Astrocyte (in vitro differentiated cells and primary cell): ENCODE measurements at regions not wholly inside any gene's neighbourhood (a gene's known extent, or its start where the extent isn't known, plus 50 kb on each side); places are given as distances from the start of the nearest gene placed in this dataset.

Source experiments
- DNase-seq: peaks from one replicate; pipeline ENCODE4 v3.0.0-alpha.2; 2010; ENCODE audit warnings: low read depth
- FAIRE-seq: peaks from 2 replicates; lab custom pipeline; 2011; peaks lifted over from hg19 to GRCh38; lab: Jason Lieb, UNC
- H2AFZ ChIP-seq: 2 replicates; pipeline ENCODE4 v1.6.0; 2012; ENCODE audit warnings: low read depth, low read length, inconsistent platforms
- H3K27ac ChIP-seq: 2 replicates; pipeline ENCODE4 v1.5.1; 2011; ENCODE audit warnings: low read depth, low read length, inconsistent platforms
- H3K27me3 ChIP-seq: 2 replicates; pipeline ENCODE4 v1.6.0; 2011; ENCODE audit warnings: low read length, inconsistent platforms; ENCODE audit not compliant: insufficient read depth
- H3K36me3 ChIP-seq: 2 replicates; pipeline ENCODE4 v1.5.1; 2011; ENCODE audit warnings: low read length, inconsistent platforms; ENCODE audit not compliant: insufficient read depth
- H3K4me1 ChIP-seq: 2 replicates; pipeline ENCODE4 v1.5.1; 2011; ENCODE audit warnings: low read length, inconsistent platforms; ENCODE audit not compliant: insufficient read depth
- H3K4me2 ChIP-seq: 2 replicates; pipeline ENCODE4 v1.6.0; 2012; ENCODE audit warnings: low read length, inconsistent platforms
- H3K4me3 ChIP-seq: 2 replicates; pipeline ENCODE4 v1.5.1; 2011; ENCODE audit warnings: low read depth, mild to moderate bottlenecking, low read length, inconsistent platforms; ENCODE audit not compliant: insufficient read depth
- H3K79me2 ChIP-seq: 2 replicates; pipeline ENCODE4 v1.6.0; 2012; ENCODE audit warnings: mild to moderate bottlenecking, low read length, inconsistent platforms; ENCODE audit not compliant: insufficient read depth
- H3K9ac ChIP-seq: 2 replicates; pipeline ENCODE4 v1.6.0; 2012; ENCODE audit warnings: mild to moderate bottlenecking, low read length, inconsistent platforms
- H3K9me3 ChIP-seq: 2 replicates; pipeline ENCODE4 v1.5.1; 2012; ENCODE audit warnings: low read depth, mild to moderate bottlenecking, low read length, inconsistent platforms; ENCODE audit not compliant: insufficient read depth
- H4K20me1 ChIP-seq: 2 replicates; pipeline ENCODE4 v1.6.0; 2012; ENCODE audit warnings: low read length, inconsistent platforms; ENCODE audit not compliant: insufficient read depth
- H3K27ac Mint-ChIP-seq: one replicate; pipeline ENCODE4 v1.8.0; 2021; ENCODE audit warnings: mild to moderate bottlenecking, mixed read lengths; ENCODE audit not compliant: unreplicated experiment
- H3K27me3 Mint-ChIP-seq: one replicate; pipeline ENCODE4 v1.8.0; 2021; ENCODE audit warnings: low read depth, mixed read lengths; ENCODE audit not compliant: unreplicated experiment
- H3K36me3 Mint-ChIP-seq: one replicate; pipeline ENCODE4 v1.8.0; 2021; ENCODE audit warnings: low read depth, mixed read lengths; ENCODE audit not compliant: unreplicated experiment
- H3K4me1 Mint-ChIP-seq: one replicate; pipeline ENCODE4 v1.8.0; 2021; ENCODE audit warnings: low read depth, mixed read lengths; ENCODE audit not compliant: unreplicated experiment
- H3K4me3 Mint-ChIP-seq: one replicate; pipeline ENCODE4 v1.8.0; 2021; ENCODE audit warnings: mild to moderate bottlenecking, moderate library complexity, mixed read lengths; ENCODE audit not compliant: unreplicated experiment
- H3K9me3 Mint-ChIP-seq: one replicate; pipeline ENCODE4 v1.8.0; 2021; ENCODE audit warnings: mild to moderate bottlenecking, mixed read lengths; ENCODE audit not compliant: unreplicated experiment
- EZH2 ChIP-seq: IDR thresholded peaks from 2 replicates; pipeline ENCODE4 v1.6.1; 2012; ENCODE audit warnings: mild to moderate bottlenecking, low read length, inconsistent platforms; ENCODE audit not compliant: insufficient read depth
- TF ChIP-seq, protein P1 (sequence below): IDR thresholded peaks from 2 replicates; pipeline ENCODE4 v1.5.1; 2011; ENCODE audit warnings: low read depth, mild to moderate bottlenecking, inconsistent platforms, low read length, moderate library complexity; ENCODE audit not compliant: insufficient read depth

DNA sequence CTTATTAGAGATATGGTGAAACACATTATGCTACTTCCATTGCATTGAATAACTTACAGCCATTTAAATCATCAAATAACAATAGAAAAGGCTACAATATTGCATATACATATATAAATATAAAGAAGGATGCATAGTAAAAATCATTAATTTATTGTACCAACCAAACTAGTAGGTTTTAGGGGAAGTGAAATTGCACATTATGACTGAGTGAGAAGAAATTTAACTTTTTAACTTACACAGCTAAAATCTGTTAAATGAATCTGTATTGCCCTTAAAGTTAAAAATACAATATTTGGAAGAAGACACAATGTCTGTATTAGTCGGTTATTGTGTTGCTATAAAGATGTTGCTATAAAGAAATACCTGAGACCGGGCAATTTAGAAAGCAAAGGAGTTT, 2073.7 kb upstream of the ACO1 start:
- Histone ChIP-seq H3K9ac (no peak overlapping the region), H2AFZ (no peak overlapping the region), H3K4me1 (no peaks in the 10 kb centered on the region), H3K4me2 (no peak overlapping the region), H3K27me3 (no peaks in the 10 kb centered on the region), H3K9me3 (no peaks in the 10 kb centered on the region), H3K79me2 (no peaks in the 10 kb centered on the region), H3K4me3 (no peak overlapping the region), H3K27ac (no peak overlapping the region), H3K36me3 (no peaks in the 10 kb centered on the region), H4K20me1 (no peaks in the 10 kb centered on the region)
- H3K27ac Mint-ChIP-seq: no peak overlapping the region
- FAIRE-seq (no peak), DNase-seq (no peak)
- H3K36me3 Mint-ChIP-seq: no peaks in the 10 kb centered on the region
- TF ChIP-seq, protein P1, sequence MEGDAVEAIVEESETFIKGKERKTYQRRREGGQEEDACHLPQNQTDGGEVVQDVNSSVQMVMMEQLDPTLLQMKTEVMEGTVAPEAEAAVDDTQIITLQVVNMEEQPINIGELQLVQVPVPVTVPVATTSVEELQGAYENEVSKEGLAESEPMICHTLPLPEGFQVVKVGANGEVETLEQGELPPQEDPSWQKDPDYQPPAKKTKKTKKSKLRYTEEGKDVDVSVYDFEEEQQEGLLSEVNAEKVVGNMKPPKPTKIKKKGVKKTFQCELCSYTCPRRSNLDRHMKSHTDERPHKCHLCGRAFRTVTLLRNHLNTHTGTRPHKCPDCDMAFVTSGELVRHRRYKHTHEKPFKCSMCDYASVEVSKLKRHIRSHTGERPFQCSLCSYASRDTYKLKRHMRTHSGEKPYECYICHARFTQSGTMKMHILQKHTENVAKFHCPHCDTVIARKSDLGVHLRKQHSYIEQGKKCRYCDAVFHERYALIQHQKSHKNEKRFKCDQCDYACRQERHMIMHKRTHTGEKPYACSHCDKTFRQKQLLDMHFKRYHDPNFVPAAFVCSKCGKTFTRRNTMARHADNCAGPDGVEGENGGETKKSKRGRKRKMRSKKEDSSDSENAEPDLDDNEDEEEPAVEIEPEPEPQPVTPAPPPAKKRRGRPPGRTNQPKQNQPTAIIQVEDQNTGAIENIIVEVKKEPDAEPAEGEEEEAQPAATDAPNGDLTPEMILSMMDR: no peak
- TF ChIP-seq EZH2: no peak
- H3K27me3 Mint-ChIP-seq: no peaks in the 10 kb centered on the region
- peaks cover 2% of the 10 kb centered on the region for H3K9me3 Mint-ChIP-seq
- H3K4me3 Mint-ChIP-seq: no peak overlapping the region
- no peaks in the 10 kb centered on the region for H3K4me1 Mint-ChIP-seq

DNA sequence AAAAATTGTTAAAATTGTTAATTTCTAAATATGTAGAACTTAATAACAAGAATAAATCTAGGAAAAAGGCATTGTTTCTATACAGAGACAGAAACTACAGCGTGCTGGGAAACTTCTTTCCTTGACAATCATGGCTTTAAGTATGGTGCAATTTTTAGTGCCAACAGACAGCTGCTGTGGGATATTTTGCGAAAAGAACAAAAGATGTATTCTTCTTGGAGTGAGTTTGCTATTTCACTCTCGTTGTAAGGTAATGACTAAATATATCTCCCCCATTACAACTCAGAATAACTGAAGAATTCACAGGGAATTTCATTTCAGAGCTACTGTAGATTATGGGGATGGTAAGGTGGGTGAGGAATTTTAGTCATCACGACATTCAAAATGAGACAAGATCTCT, 2055.0 kb upstream of the ACO1 start:
- no peak overlapping the region for H3K4me3 ChIP-seq
- Mint-ChIP-seq H3K4me1 (no peaks in the 10 kb centered on the region), H3K27ac (no peak overlapping the region), H3K36me3 (no peaks in the 10 kb centered on the region), H3K9me3 (no peaks in the 10 kb centered on the region), H3K27me3 (no peaks in the 10 kb centered on the region), H3K4me3 (no peak overlapping the region)
- H3K9me3 ChIP-seq: no peaks in the 10 kb centered on the region
- H3K4me2 ChIP-seq: no peak overlapping the region
- no peaks in the 10 kb centered on the region for H3K36me3 ChIP-seq
- FAIRE-seq (no peak), DNase-seq (no peak)
- H3K4me1 ChIP-seq: no peaks in the 10 kb centered on the region
- H3K9ac ChIP-seq: no peak overlapping the region
- TF ChIP-seq, protein P1: no peak
- no peak overlapping the region for H3K27ac ChIP-seq
- no peaks in the 10 kb centered on the region for H3K79me2 ChIP-seq
- H3K27me3 ChIP-seq: no peaks in the 10 kb centered on the region
- no peak overlapping the region for H2AFZ ChIP-seq
- H4K20me1 ChIP-seq: no peaks in the 10 kb centered on the region

DNA sequence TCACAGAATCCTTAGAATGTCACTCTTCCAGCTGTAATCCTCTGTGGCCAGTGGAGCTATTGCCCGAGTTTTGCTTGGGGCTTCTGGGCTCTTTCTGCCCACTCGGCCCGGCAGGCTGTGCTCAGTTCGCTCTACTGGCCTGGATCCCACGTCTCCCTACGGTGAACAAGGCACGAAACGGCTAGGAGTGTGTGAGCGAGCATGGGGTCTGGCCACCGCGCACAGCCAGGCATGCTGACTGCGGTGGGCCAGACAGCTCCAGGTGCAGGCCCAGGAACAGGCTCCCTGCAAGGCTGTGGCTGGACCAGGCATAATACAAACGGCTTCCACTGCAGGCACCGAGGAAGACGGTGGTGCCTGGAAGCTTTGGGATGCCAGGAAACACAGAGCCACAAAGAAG, 2035.5 kb upstream of the ACO1 start:
- no peaks in the 10 kb centered on the region for H3K9me3 ChIP-seq
- DNase-seq (no peak), FAIRE-seq (no peak)
- no peak overlapping the region for H3K4me3 ChIP-seq
- Mint-ChIP-seq H3K9me3 (no peaks in the 10 kb centered on the region), H3K36me3 (no peaks in the 10 kb centered on the region), H3K27ac (no peak overlapping the region), H3K4me3 (no peak overlapping the region), H3K4me1 (peaks cover 4% of the 10 kb centered on the region), H3K27me3 (no peaks in the 10 kb centered on the region)
- no peaks in the 10 kb centered on the region for H3K79me2 ChIP-seq
- no peak overlapping the region for H2AFZ ChIP-seq
- H3K27ac ChIP-seq: no peak overlapping the region
- no peaks in the 10 kb centered on the region for H3K36me3 ChIP-seq
- TF ChIP-seq EZH2: no peak
- TF ChIP-seq, protein P1: no peak
- no peaks in the 10 kb centered on the region for H3K27me3 ChIP-seq
- no peak overlapping the region for H3K9ac ChIP-seq
- H4K20me1 ChIP-seq: no peaks in the 10 kb centered on the region
- no peak overlapping the region for H3K4me2 ChIP-seq
- no peaks in the 10 kb centered on the region for H3K4me1 ChIP-seq
